K562 (cell line): ENCODE measurements at regions not wholly inside any gene's neighbourhood (a gene's known extent, or its start where the extent isn't known, plus 50 kb on each side); places are given as distances from the start of the nearest gene placed in this dataset.
A peak's percentile ranks its signal among the peaks of the same experiment; 100 is the strongest.

Experiments
- BRD9 ChIP-seq: fragments of 450-650 bp; IDR thresholded peaks from 2 replicates; pipeline ENCODE4 v1.6.1; 2018; ENCODE audit warnings: low read depth; ENCODE audit not compliant: partially characterized antibody
- CTCF ChIP-seq, 3 experiments: IDR thresholded peaks in 2 of 3; conservative IDR thresholded peaks in 1 of 3; 2 replicates each; pipeline ENCODE4 v1.5.1; 2011 to 2012; ENCODE audit warnings: low read length in 3 of 3, mild to moderate bottlenecking in 3 of 3, control low read depth in 2 of 3, improper control_type of control experiment in 1 of 3, inconsistent platforms in 1 of 3, low read depth in 1 of 3, mixed read lengths in 1 of 3, moderate library complexity in 1 of 3; ENCODE audit not compliant: insufficient read depth in 2 of 3
- FOXA1 ChIP-seq: fragments of 450-650 bp; IDR thresholded peaks from 2 replicates; pipeline ENCODE4 v1.6.1; 2016; ENCODE audit warnings: mild to moderate bottlenecking, borderline replicate concordance
- FOXP4 ChIP-seq: sonication (generic); formaldehyde crosslinking; IDR thresholded peaks from 2 replicates; pipeline ENCODE4 v1.8.0; 2022; ENCODE audit warnings: mild to moderate bottlenecking, missing genetic modification reagents, borderline replicate concordance
- HMGXB4 ChIP-seq: sonication (generic); formaldehyde crosslinking; IDR thresholded peaks from 2 replicates; pipeline ENCODE4 v1.8.1; 2023; ENCODE audit warnings: mild to moderate bottlenecking, missing genetic modification reagents
- LCOR ChIP-seq: sonication (generic); formaldehyde crosslinking; IDR thresholded peaks from 2 replicates; pipeline ENCODE4 v1.8.0; 2022; ENCODE audit warnings: mild to moderate bottlenecking, missing genetic modification reagents
- MEIS2 ChIP-seq: fragments of 450-650 bp; IDR thresholded peaks from 2 replicates; pipeline ENCODE4 v1.6.1; 2014; ENCODE audit warnings: mild to moderate bottlenecking; ENCODE audit not compliant: partially characterized antibody
- MTA3 ChIP-seq: fragments of 450-650 bp; formaldehyde crosslinking; IDR thresholded peaks from 2 replicates; pipeline ENCODE4 v1.6.1; 2017; ENCODE audit warnings: mild to moderate bottlenecking, borderline replicate concordance
- NCOR1 ChIP-seq: fragments of 450-650 bp; IDR thresholded peaks from 2 replicates; pipeline ENCODE4 v1.6.1; 2016; ENCODE audit warnings: mild to moderate bottlenecking, moderate library complexity
- NELFE ChIP-seq: IDR thresholded peaks from 2 replicates; pipeline ENCODE4 v1.6.1; 2011; ENCODE audit warnings: mild to moderate bottlenecking; ENCODE audit not compliant: insufficient read depth, insufficient read length
- NFE2L1 ChIP-seq: fragments of 450-650 bp; IDR thresholded peaks from 2 replicates; pipeline ENCODE4 v1.6.1; 2016; ENCODE audit warnings: missing genetic modification characterization, low read depth, mild to moderate bottlenecking, missing compliant biosample characterization, moderate library complexity, borderline replicate concordance
- NR4A1 ChIP-seq, 2 experiments: fragments of 250-450 bp in 1 of 2; fragments of 450-650 bp in 1 of 2; sonication (Bioruptor Pico) in 1 of 2; IDR thresholded peaks; 2 replicates each; pipeline versions ENCODE4 v1.4.0 to v1.6.1; 2016 to 2020; ENCODE audit warnings: mild to moderate bottlenecking in 2 of 2, missing compliant biosample characterization in 1 of 2, missing genetic modification characterization in 1 of 2, moderate library complexity in 1 of 2
- OTX1 ChIP-seq: fragments of 450-650 bp; formaldehyde crosslinking; IDR thresholded peaks from 2 replicates; pipeline ENCODE4 v1.4.0; 2022; ENCODE audit warnings: mild to moderate bottlenecking
- PML ChIP-seq: IDR thresholded peaks from 2 replicates; pipeline ENCODE4 v1.6.1; 2012; ENCODE audit warnings: low read length, inconsistent platforms
- ZBTB2 ChIP-seq: fragments of 450-650 bp; IDR thresholded peaks from 2 replicates; pipeline ENCODE4 v1.6.1; 2016; ENCODE audit warnings: antibody characterized with exemption
- ZNF263 ChIP-seq: sonication (generic); formaldehyde crosslinking; IDR thresholded peaks from 2 replicates; pipeline ENCODE4 v1.8.0; 2022; ENCODE audit warnings: mild to moderate bottlenecking, missing genetic modification reagents, borderline replicate concordance
- ZNF316 ChIP-seq: fragments of 450-650 bp; IDR thresholded peaks from 2 replicates; pipeline ENCODE4 v1.6.1; 2016
- ZNF57 ChIP-seq: fragments of 450-650 bp; formaldehyde crosslinking; IDR thresholded peaks from 2 replicates; pipeline ENCODE4 v1.4.0; 2020; ENCODE audit warnings: mild to moderate bottlenecking, moderate library complexity

- no peak for TF ChIP-seq OTX1 (CRISPR knock-in tag)
- peak; percentile 21 to 50 (median 34); a peak in 4 of 6 replicates for TF ChIP-seq CTCF (IDR thresholded peaks at IDR 0.05 in 2 of 3, conservative IDR thresholded peaks at IDR 0.05 in 1 of 3; ENCODE audit: insufficient read depth in 2 of 3, low read depth in 1 of 3, low read length in 3 of 3)
- no peak for TF ChIP-seq NFE2L1 (tag)
- TF ChIP-seq ZNF316, result no peak
- TF ChIP-seq NR4A1 (CRISPR knock-in tag; IDR thresholded peaks at IDR 0.05), result no peak
- no peak for TF ChIP-seq NR4A1 (tag; IDR thresholded peaks at IDR 0.05)
- TF ChIP-seq BRD9, result no peak
- TF ChIP-seq MTA3, result no peak
- peak; percentile 2 for TF ChIP-seq MEIS2
- no peak for TF ChIP-seq ZNF57 (CRISPR knock-in tag)
- no peak for TF ChIP-seq PML
- TF ChIP-seq NCOR1, result no peak
- no peak for TF ChIP-seq LCOR
- TF ChIP-seq ZNF263 (CRISPR knock-in tag), result no peak
- no peak for TF ChIP-seq FOXA1
- TF ChIP-seq NELFE, result no peak
- TF ChIP-seq HMGXB4 (CRISPR knock-in tag), result no peak
- TF ChIP-seq ZBTB2, result no peak
- no peak for TF ChIP-seq FOXP4
These were observed 263.1 kb downstream of the SPRY1 start (continued) for GRCh38 chr4:123659730-123660129.
